IPS-15b (cell line): ENCODE measurements at regions not wholly inside any gene's neighbourhood (a gene's known extent, or its start where the extent isn't known, plus 50 kb on each side); places are given as distances from the start of the nearest gene placed in this dataset.
"Not testable (repeated sequence)": the region's sequence is repeated elsewhere in the genome, so short reads cannot be mapped to it uniquely, and the experiment has no call there.

ENCODE experiments used
- H3K27me3 ChIP-seq: one replicate; pipeline ENCODE4 v1.6.1; 2013; ENCODE audit warnings: low read length; ENCODE audit not compliant: control insufficient read depth, insufficient read depth
- H3K36me3 ChIP-seq: one replicate; pipeline ENCODE4 v1.6.1; 2013; ENCODE audit warnings: low read length; ENCODE audit not compliant: control insufficient read depth, insufficient read depth
- H3K4me1 ChIP-seq: one replicate; pipeline ENCODE4 v1.6.1; 2013; ENCODE audit warnings: mild to moderate bottlenecking, low read length; ENCODE audit not compliant: control insufficient read depth, insufficient read depth
- H3K4me3 ChIP-seq: one replicate; pipeline ENCODE4 v1.5.1; 2013; ENCODE audit warnings: low read depth, low read length
- H3K9ac ChIP-seq: one replicate; pipeline ENCODE4 v1.6.1; 2013; ENCODE audit warnings: low read depth, mild to moderate bottlenecking, low read length
- H3K9me3 ChIP-seq: one replicate; pipeline ENCODE4 v1.6.1; 2013; ENCODE audit warnings: mild to moderate bottlenecking, low read length; ENCODE audit not compliant: control insufficient read depth, insufficient read depth

- no peak overlapping the region for H3K9ac ChIP-seq
- H3K36me3 ChIP-seq: no peaks in the 10 kb centered on the region
- peaks cover 8% of the 10 kb centered on the region for H3K4me1 ChIP-seq
- H3K4me3 ChIP-seq: no peak overlapping the region
- no peaks in the 10 kb centered on the region for H3K9me3 ChIP-seq
- no peaks in the 10 kb centered on the region for H3K27me3 ChIP-seq
These were observed 640.8 kb downstream of the MAT2B start for GRCh38 chr5:164146223-164146622.

GRCh38 chr5:164148292-164148691 is 642.9 kb downstream of the MAT2B start:
- Histone ChIP-seq H3K9ac (no peak overlapping the region), H3K36me3 (no peaks in the 10 kb centered on the region)

GRCh38 chr5:164152539-164152938 is 647.1 kb downstream of the MAT2B start:
- not testable (repeated sequence) for H3K9me3 ChIP-seq, H3K4me1 ChIP-seq, H3K36me3 ChIP-seq, H3K9ac ChIP-seq, H3K27me3 ChIP-seq, H3K4me3 ChIP-seq

More at GRCh38 chr5:164148292-164148691, 642.9 kb downstream of the MAT2B start:
- Histone ChIP-seq H3K4me3 (no peak overlapping the region), H3K4me1 (peaks cover 8% of the 10 kb centered on the region), H3K9me3 (no peaks in the 10 kb centered on the region), H3K27me3 (no peaks in the 10 kb centered on the region)

- Histone ChIP-seq H3K36me3 (no peaks in the 10 kb centered on the region), H3K9ac (no peak overlapping the region), H3K4me1 (peaks cover under 1% of the 10 kb centered on the region), H3K4me3 (no peak overlapping the region), H3K9me3 (no peaks in the 10 kb centered on the region), H3K27me3 (no peaks in the 10 kb centered on the region)
These were observed 648.2 kb downstream of the MAT2B start for GRCh38 chr5:164153469-164154172.

- H3K27me3 ChIP-seq: no peaks in the 10 kb centered on the region
- H3K9me3 ChIP-seq: no peaks in the 10 kb centered on the region
- H3K9ac ChIP-seq: no peak overlapping the region
- H3K4me3 ChIP-seq: no peak overlapping the region
- no peaks in the 10 kb centered on the region for H3K4me1 ChIP-seq
- H3K36me3 ChIP-seq: no peaks in the 10 kb centered on the region
These were observed 665.4 kb downstream of the MAT2B start for GRCh38 chr5:164170814-164171213.

GRCh38 chr5:164175083-164175482 is 669.7 kb downstream of the MAT2B start:
- H3K27me3 ChIP-seq: no peaks in the 10 kb centered on the region
- H3K4me1 ChIP-seq: no peaks in the 10 kb centered on the region
- H3K9me3 ChIP-seq: no peaks in the 10 kb centered on the region
- H3K4me3 ChIP-seq: no peak overlapping the region
- no peak overlapping the region for H3K9ac ChIP-seq
- no peaks in the 10 kb centered on the region for H3K36me3 ChIP-seq

GRCh38 chr5:164179406-164179805 is 674.0 kb downstream of the MAT2B start:
- Histone ChIP-seq H3K27me3 (no peaks in the 10 kb centered on the region), H3K9ac (no peak overlapping the region), H3K36me3 (no peaks in the 10 kb centered on the region), H3K9me3 (no peaks in the 10 kb centered on the region), H3K4me1 (peaks cover 3% of the 10 kb centered on the region), H3K4me3 (no peak overlapping the region)

GRCh38 chr5:164181604-164182003 is 676.2 kb downstream of the MAT2B start:
- Histone ChIP-seq H3K9me3 (no peaks in the 10 kb centered on the region), H3K4me1 (peaks cover 3% of the 10 kb centered on the region), H3K27me3 (no peaks in the 10 kb centered on the region), H3K9ac (no peak overlapping the region), H3K36me3 (no peaks in the 10 kb centered on the region), H3K4me3 (no peak overlapping the region)

- peaks cover 11% of the 10 kb centered on the region for H3K4me1 ChIP-seq
- H3K9ac ChIP-seq: no peak overlapping the region
- H3K36me3 ChIP-seq: no peaks in the 10 kb centered on the region
- no peak overlapping the region for H3K4me3 ChIP-seq
- H3K27me3 ChIP-seq: no peaks in the 10 kb centered on the region
- no peaks in the 10 kb centered on the region for H3K9me3 ChIP-seq
These were observed 678.7 kb downstream of the MAT2B start for GRCh38 chr5:164184158-164184557.

GRCh38 chr5:164185000-164185399 is 679.6 kb downstream of the MAT2B start:
- H3K9me3 ChIP-seq: no peaks in the 10 kb centered on the region
- H3K4me1 ChIP-seq: peaks cover 11% of the 10 kb centered on the region
- H3K4me3 ChIP-seq: no peak overlapping the region
- no peak overlapping the region for H3K9ac ChIP-seq
- H3K27me3 ChIP-seq: no peaks in the 10 kb centered on the region
- H3K36me3 ChIP-seq: no peaks in the 10 kb centered on the region

- Histone ChIP-seq H3K27me3 (no peaks in the 10 kb centered on the region), H3K4me3 (no peak overlapping the region), H3K36me3 (no peaks in the 10 kb centered on the region), H3K9me3 (no peaks in the 10 kb centered on the region), H3K9ac (no peak overlapping the region), H3K4me1 (peaks cover 11% of the 10 kb centered on the region)
These were observed 681.1 kb downstream of the MAT2B start for GRCh38 chr5:164186550-164186949.

GRCh38 chr5:164187785-164188184 is 682.4 kb downstream of the MAT2B start:
- Histone ChIP-seq H3K9ac (no peak overlapping the region), H3K36me3 (no peaks in the 10 kb centered on the region), H3K4me1 (peaks cover 11% of the 10 kb centered on the region), H3K4me3 (no peak overlapping the region), H3K27me3 (no peaks in the 10 kb centered on the region), H3K9me3 (no peaks in the 10 kb centered on the region)
